ENCODE measurements at regions not wholly inside any gene's neighbourhood (a gene's known extent, or its start where the extent isn't known, plus 50 kb on each side); places are given as distances from the start of the nearest gene placed in this dataset.

DNA sequence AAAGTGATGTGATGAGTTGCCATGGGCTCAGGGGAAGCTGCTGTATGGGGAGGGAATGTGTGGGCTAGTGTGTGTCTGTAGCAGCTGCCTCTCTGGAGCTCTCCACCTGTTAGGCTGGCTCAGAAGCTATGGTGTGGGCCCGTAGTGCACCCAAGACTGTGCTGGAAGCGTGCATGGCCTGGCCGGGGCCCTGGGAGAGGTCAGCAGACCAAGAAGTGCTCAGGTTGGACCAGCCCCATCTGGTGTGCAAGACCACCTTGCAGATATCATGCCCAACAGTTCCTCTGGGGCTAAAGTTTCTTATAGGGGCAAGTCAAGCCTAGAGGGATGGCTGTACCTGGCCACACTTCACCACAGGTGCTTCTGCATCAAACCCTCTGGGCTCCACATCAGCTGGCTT, 274.4 kb upstream of the CCDC179 start:
- ATAC-seq, result no peak
- TF ChIP-seq GLIS3 (CRISPR knock-in tag; IDR thresholded peaks at IDR 0.05) (no peak), ZC3H10 (CRISPR knock-in tag; IDR thresholded peaks at IDR 0.05) (no peak), ZNF8 (CRISPR knock-in tag; IDR thresholded peaks at IDR 0.05) (no peak), PPARA (CRISPR knock-in tag; IDR thresholded peaks at IDR 0.05; ENCODE audit: borderline replicate concordance) (no peak), OSR1 (CRISPR knock-in tag; IDR thresholded peaks at IDR 0.05) (no peak), ISL1 (CRISPR knock-in tag; IDR thresholded peaks at IDR 0.05) (no peak), CSDC2 (CRISPR knock-in tag; IDR thresholded peaks at IDR 0.05) (no peak), ZNF565 (CRISPR knock-in tag; conservative IDR thresholded peaks at IDR 0.05; ENCODE audit: low read depth) (no peak), TSHZ2 (CRISPR knock-in tag; IDR thresholded peaks at IDR 0.05) (no peak), TOX (CRISPR knock-in tag; IDR thresholded peaks at IDR 0.05; ENCODE audit: borderline replicate concordance) (no peak), RARB (CRISPR knock-in tag; IDR thresholded peaks at IDR 0.05) (no peak), BACH2 (CRISPR knock-in tag; IDR thresholded peaks at IDR 0.05; ENCODE audit: borderline replicate concordance) (no peak), ZNF70 (CRISPR knock-in tag; IDR thresholded peaks at IDR 0.05) (no peak)
- TF ChIP-seq, protein P1, sequence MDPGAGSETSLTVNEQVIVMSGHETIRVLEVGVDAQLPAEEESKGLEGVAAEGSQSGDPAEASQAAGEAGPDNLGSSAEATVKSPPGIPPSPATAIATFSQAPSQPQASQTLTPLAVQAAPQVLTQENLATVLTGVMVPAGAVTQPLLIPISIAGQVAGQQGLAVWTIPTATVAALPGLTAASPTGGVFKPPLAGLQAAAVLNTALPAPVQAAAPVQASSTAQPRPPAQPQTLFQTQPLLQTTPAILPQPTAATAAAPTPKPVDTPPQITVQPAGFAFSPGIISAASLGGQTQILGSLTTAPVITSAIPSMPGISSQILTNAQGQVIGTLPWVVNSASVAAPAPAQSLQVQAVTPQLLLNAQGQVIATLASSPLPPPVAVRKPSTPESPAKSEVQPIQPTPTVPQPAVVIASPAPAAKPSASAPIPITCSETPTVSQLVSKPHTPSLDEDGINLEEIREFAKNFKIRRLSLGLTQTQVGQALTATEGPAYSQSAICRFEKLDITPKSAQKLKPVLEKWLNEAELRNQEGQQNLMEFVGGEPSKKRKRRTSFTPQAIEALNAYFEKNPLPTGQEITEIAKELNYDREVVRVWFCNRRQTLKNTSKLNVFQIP (CRISPR knock-in tag; IDR thresholded peaks at IDR 0.05; ENCODE audit: borderline replicate concordance, low read depth), result no peak

DNA sequence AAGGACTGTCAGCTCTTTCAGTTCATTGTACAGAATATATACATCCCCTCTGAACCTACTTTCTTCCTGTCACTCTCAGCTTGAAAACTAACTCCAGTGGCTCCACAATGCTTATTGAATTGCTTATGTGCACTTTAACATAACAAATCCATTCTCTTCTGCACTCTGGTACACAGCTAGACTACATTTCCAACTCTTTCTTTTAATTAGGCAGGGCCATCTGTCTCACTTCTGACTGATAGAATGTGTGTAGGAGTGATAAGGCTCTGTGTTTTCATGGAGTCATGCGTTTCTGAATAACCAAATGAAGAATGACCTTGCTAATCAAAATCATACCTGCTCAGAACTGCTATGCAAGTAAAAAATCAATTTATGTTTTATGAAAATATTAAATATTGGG, 278.5 kb upstream of the CCDC179 start:
- TF ChIP-seq PATZ1 (CRISPR knock-in tag; IDR thresholded peaks at IDR 0.05; ENCODE audit: borderline replicate concordance) (no peak), TCF4 (CRISPR knock-in tag; IDR thresholded peaks at IDR 0.05; ENCODE audit: borderline replicate concordance) (peak; percentile 93), TSHZ2 (CRISPR knock-in tag; IDR thresholded peaks at IDR 0.05) (peak; percentile 88; the same call in 1 of the 2 replicates), ISL1 (CRISPR knock-in tag; IDR thresholded peaks at IDR 0.05) (peak; percentile 60), CREB5 (CRISPR knock-in tag; IDR thresholded peaks at IDR 0.05; ENCODE audit: low read depth) (no peak), SNAI2 (CRISPR knock-in tag; IDR thresholded peaks at IDR 0.05) (peak; percentile 60; the same call in 1 of the 2 replicates)
- ATAC-seq, result no peak

DNA sequence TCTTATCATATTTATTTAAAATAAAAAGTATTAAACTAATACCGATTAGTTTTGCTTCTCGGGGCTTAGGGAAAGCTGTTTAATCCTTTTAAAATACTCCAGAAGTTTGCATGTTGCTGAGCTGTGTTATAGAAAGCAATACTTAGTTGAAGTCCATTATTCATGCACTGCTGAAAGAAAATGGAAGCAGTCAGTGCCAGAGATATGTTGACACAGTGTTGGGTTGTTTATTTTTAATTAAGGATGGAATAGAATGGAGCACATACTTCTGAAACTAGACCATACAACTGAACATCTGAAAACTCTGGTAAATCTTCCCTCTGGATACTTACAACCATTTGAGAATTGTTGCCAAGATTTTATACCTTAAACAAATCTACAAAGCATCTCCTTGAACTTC, 282.7 kb upstream of the CCDC179 start:
- no peak for TF ChIP-seq CREB5 (CRISPR knock-in tag; IDR thresholded peaks at IDR 0.05; ENCODE audit: low read depth)
- no peak for TF ChIP-seq ZFP30 (CRISPR knock-in tag; IDR thresholded peaks at IDR 0.05)
- no peak for TF ChIP-seq CSRNP3 (CRISPR knock-in tag; IDR thresholded peaks at IDR 0.05)
- TF ChIP-seq CSDC2 (CRISPR knock-in tag; IDR thresholded peaks at IDR 0.05), result no peak
- no peak for TF ChIP-seq ZNF8 (CRISPR knock-in tag; IDR thresholded peaks at IDR 0.05)
- no peak for TF ChIP-seq RARB (CRISPR knock-in tag; IDR thresholded peaks at IDR 0.05)
- TF ChIP-seq ISL1 (CRISPR knock-in tag; IDR thresholded peaks at IDR 0.05), result no peak
- ATAC-seq, result no peak
